HCT116 (cell line): ENCODE measurements at regions not wholly inside any gene's neighbourhood (a gene's known extent, or its start where the extent isn't known, plus 50 kb on each side); places are given as distances from the start of the nearest gene placed in this dataset.

Source experiments
- ATAC-seq: fragments of 200-7000 bp; cut with Tn5 transposase; 2 replicates; pipeline ENCODE4 v1.9.1; 2020; ENCODE audit warnings: mild to moderate bottlenecking, moderate library complexity
- BruUV-seq: library from RNA; stranded (reverse); fragments of 400-500 nt; replicated peaks from 2 replicates; lab custom pipeline; 2021; lab: Mats Ljungman, UMichigan
- CTCF ChIA-PET: fragments of 300-600 bp; sonication (Branson Sonifier 250); formaldehyde crosslinking; loops from one replicate; lab custom pipeline; 2021; ENCODE audit warnings: antibody characterized with exemption; lab: Charles Lee
- POLR2A ChIA-PET: fragments of 300-600, 350-600 bp; sonication (Branson Sonifier 250); formaldehyde crosslinking; loops from one replicate; lab custom pipeline; 2021; ENCODE audit warnings: antibody characterized with exemption; lab: Charles Lee
- RAD21 ChIA-PET, 2 experiments: fragments of 300-600 bp; sonication (Branson Sonifier 250); formaldehyde crosslinking; loops; one replicate each; lab custom pipeline; 2023; ENCODE audit warnings: low total read pairs in 2 of 2; ENCODE audit not compliant: uncharacterized antibody in 2 of 2, unreplicated experiment in 2 of 2, low non-redundant PET in 1 of 2; lab: Charles Lee
- DNase-seq: peaks from one replicate; pipeline ENCODE4 v3.0.0-alpha.2; 2010; ENCODE audit warnings: low read depth, low spot score
- H2AFZ ChIP-seq: fragments of 200-600 bp; shearing (Covaris generic), sonication (generic); 2 replicates; pipeline ENCODE4 v1.6.1; 2017; ENCODE audit warnings: low read depth, mixed run types, mixed read lengths, antibody characterized with exemption, low read length; ENCODE audit not compliant: poor library complexity, severe bottlenecking
- H3K27ac ChIP-seq: 2 replicates; pipeline ENCODE4 v1.5.1; 2012; ENCODE audit warnings: low read depth, low read length
- H3K27me3 ChIP-seq: fragments of 200-600 bp; sonication (generic); 2 replicates; pipeline ENCODE4 v1.6.1; 2016; ENCODE audit warnings: mixed run types, low read length, mixed read lengths; ENCODE audit not compliant: insufficient read depth
- H3K36me3 ChIP-seq, 2 experiments: fragments of 200-500 bp in 1 of 2; fragments of 200-600 bp in 1 of 2; sonication (Bioruptor generic) in 1 of 2; sonication (generic) in 1 of 2; 2 replicates each; pipeline versions ENCODE4 v1.5.1 to v1.6.1; 2014 to 2016; ENCODE audit warnings: low read length in 2 of 2, inconsistent platforms in 1 of 2, mixed read lengths in 1 of 2, mixed run types in 1 of 2; ENCODE audit not compliant: insufficient read depth in 2 of 2, control insufficient read depth in 1 of 2
- H3K4me1 ChIP-seq, 2 experiments: fragments of 200-600 bp in 1 of 2; sonication (generic) in 1 of 2; 2 replicates each; pipeline versions ENCODE4 v1.5.1 to v1.6.1; 2012 to 2017; ENCODE audit warnings: low read length in 2 of 2, inconsistent platforms in 1 of 2, mild to moderate bottlenecking in 1 of 2, mixed read lengths in 1 of 2, mixed run types in 1 of 2, moderate library complexity in 1 of 2; ENCODE audit not compliant: insufficient read depth in 2 of 2, control insufficient read depth in 1 of 2
- H3K4me2 ChIP-seq: fragments of 200-600 bp; sonication (generic); 2 replicates; pipeline ENCODE4 v1.6.1; 2017; ENCODE audit warnings: mixed run types, low read length, mixed read lengths
- H3K4me3 ChIP-seq, 2 experiments: fragments of 200-600 bp in 1 of 2; sonication (generic) in 1 of 2; replicated peaks in 1 of 2; 2 replicates each; pipeline ENCODE4 v1.5.1; 2011 to 2016; ENCODE audit warnings: low read length in 2 of 2, control low read depth in 1 of 2, low read depth in 1 of 2, mild to moderate bottlenecking in 1 of 2, mixed read lengths in 1 of 2, mixed run types in 1 of 2
- H3K79me2 ChIP-seq: fragments of 200-600 bp; sonication (generic); 2 replicates; pipeline ENCODE4 v1.6.1; 2017; ENCODE audit warnings: mild to moderate bottlenecking, mixed run types, low read length, moderate library complexity, mixed read lengths; ENCODE audit not compliant: insufficient read depth
- H3K9ac ChIP-seq: fragments of 200-600 bp; sonication (generic); 2 replicates; pipeline ENCODE4 v1.6.1; 2016; ENCODE audit warnings: low read length, mixed read lengths
- H3K9me2 ChIP-seq: fragments of 200-600 bp; sonication (generic), shearing (Covaris generic); 2 replicates; pipeline ENCODE4 v1.6.1; 2017; ENCODE audit warnings: mixed run types, mild to moderate bottlenecking, moderate library complexity; ENCODE audit not compliant: insufficient read depth
- H3K9me3 ChIP-seq, 2 experiments: fragments of 200-500 bp in 1 of 2; fragments of 200-600 bp in 1 of 2; sonication (Bioruptor generic) in 1 of 2; sonication (generic) in 1 of 2; 2 replicates each; pipeline ENCODE4 v1.6.1; 2014 to 2017; ENCODE audit warnings: low read length in 2 of 2, mixed read lengths in 2 of 2, inconsistent platforms in 1 of 2, low read depth in 1 of 2, mild to moderate bottlenecking in 1 of 2, mixed run types in 1 of 2, moderate library complexity in 1 of 2; ENCODE audit not compliant: control insufficient read depth in 1 of 2, insufficient read depth in 1 of 2
- H4K20me1 ChIP-seq: fragments of 200-600 bp; sonication (generic), shearing (Covaris generic); 2 replicates; pipeline ENCODE4 v1.6.1; 2017; ENCODE audit warnings: mixed run types, mild to moderate bottlenecking, moderate library complexity; ENCODE audit not compliant: insufficient read depth
- CBX3 ChIP-seq: IDR thresholded peaks from 2 replicates; pipeline ENCODE4 v1.6.1; 2012; ENCODE audit warnings: low read depth
- CEBPB ChIP-seq: IDR thresholded peaks from 2 replicates; pipeline ENCODE4 v1.6.1; 2012; ENCODE audit warnings: low read depth
- CTCF ChIP-seq, 3 experiments: fragments of 200-600 bp in 1 of 3; sonication (generic) in 1 of 3; IDR thresholded peaks in 2 of 3; conservative IDR thresholded peaks in 1 of 3; 2 replicates each; pipeline ENCODE4 v1.5.1; 2012 to 2017; ENCODE audit warnings: low read depth in 2 of 3, low read length in 2 of 3, antibody characterized with exemption in 1 of 3, borderline replicate concordance in 1 of 3, control low read depth in 1 of 3, mild to moderate bottlenecking in 1 of 3, mixed read lengths in 1 of 3, mixed run types in 1 of 3, moderate library complexity in 1 of 3; ENCODE audit not compliant: insufficient read depth in 1 of 3
- EGR1 ChIP-seq: IDR thresholded peaks from 2 replicates; pipeline ENCODE4 v1.6.1; 2012; ENCODE audit warnings: low read depth
- EZH2 ChIP-seq: fragments of 200-600 bp; sonication (generic); IDR thresholded peaks from 2 replicates; pipeline ENCODE4 v1.6.1; 2017; ENCODE audit warnings: antibody characterized with exemption, mixed run types
- JUND ChIP-seq: IDR thresholded peaks from 2 replicates; pipeline ENCODE4 v1.6.1; 2012
- MAX ChIP-seq: IDR thresholded peaks from 2 replicates; pipeline ENCODE4 v1.6.1; 2012
- POLR2AphosphoS5 ChIP-seq: IDR thresholded peaks from 2 replicates; pipeline ENCODE4 v1.6.1; 2011; ENCODE audit warnings: mild to moderate bottlenecking, low read depth, low read length, moderate library complexity
- SP1 ChIP-seq: IDR thresholded peaks from 2 replicates; pipeline ENCODE4 v1.6.1; 2012; ENCODE audit warnings: low read depth
- SRF ChIP-seq: IDR thresholded peaks from 2 replicates; pipeline ENCODE4 v1.6.1; 2012; ENCODE audit warnings: low read depth
- TCF7L2 ChIP-seq: IDR thresholded peaks from 2 replicates; pipeline ENCODE4 v1.7.0; 2011; ENCODE audit warnings: borderline replicate concordance, inconsistent platforms; ENCODE audit not compliant: insufficient read depth, insufficient read length; ENCODE audit errors: extremely low read depth
- intact Hi-C: fragments of 100-400 bp; cut with micrococcal nuclease; formaldehyde crosslinking; loops from 2 replicates; pipeline ENCODE4 v1.10.0; 2022

- BruUV-seq = no TSS peak
- Histone ChIP-seq H3K36me3 (no peaks in the 10 kb centered on the region), H3K4me1 (no peaks in the 10 kb centered on the region), H3K9ac (no peak overlapping the region), H3K27me3 (peaks cover 14% of the 10 kb centered on the region), H4K20me1 (no peaks in the 10 kb centered on the region), H3K79me2 (no peaks in the 10 kb centered on the region), H3K4me3 (no peak overlapping the region), H2AFZ (no peak overlapping the region), H3K27ac (no peak overlapping the region), H3K4me2 (no peak overlapping the region), H3K9me3 (no peaks in the 10 kb centered on the region)
- no peak for ATAC-seq
- CTCF ChIA-PET = no interaction called here
- RAD21 ChIA-PET = no interaction called here
- DNase-seq = no peak
- intact Hi-C loops = no loop called here
- no peak for TF ChIP-seq MAX
- TF ChIP-seq TCF7L2 = no peak
- TF ChIP-seq CBX3 = no peak
- TF ChIP-seq EGR1 = no peak
- TF ChIP-seq SP1 = no peak
- no peak for TF ChIP-seq CTCF (IDR thresholded peaks at IDR 0.05 in 2 of 3, conservative IDR thresholded peaks at IDR 0.05 in 1 of 3; ENCODE audit: borderline replicate concordance in 1 of 3, insufficient read depth in 1 of 3, low read depth in 2 of 3, low read length in 2 of 3)
- no peak for TF ChIP-seq CEBPB
- no peak for TF ChIP-seq EZH2
- no peak for TF ChIP-seq POLR2AphosphoS5
- no peak for TF ChIP-seq SRF
- TF ChIP-seq JUND = no peak
- TF ChIP-seq, all 23 proteins: peak for 0
- no peaks in the 10 kb centered on the region for H3K9me2 ChIP-seq
- POLR2A ChIA-PET = no interaction called here
Observed at GRCh38 chr1:229778794-229779193, 152.7 kb downstream of the URB2 start.
